ENCODE measurements at regions not wholly inside any gene's neighbourhood (a gene's known extent, or its start where the extent isn't known, plus 50 kb on each side); places are given as distances from the start of the nearest gene placed in this dataset.

DNA sequence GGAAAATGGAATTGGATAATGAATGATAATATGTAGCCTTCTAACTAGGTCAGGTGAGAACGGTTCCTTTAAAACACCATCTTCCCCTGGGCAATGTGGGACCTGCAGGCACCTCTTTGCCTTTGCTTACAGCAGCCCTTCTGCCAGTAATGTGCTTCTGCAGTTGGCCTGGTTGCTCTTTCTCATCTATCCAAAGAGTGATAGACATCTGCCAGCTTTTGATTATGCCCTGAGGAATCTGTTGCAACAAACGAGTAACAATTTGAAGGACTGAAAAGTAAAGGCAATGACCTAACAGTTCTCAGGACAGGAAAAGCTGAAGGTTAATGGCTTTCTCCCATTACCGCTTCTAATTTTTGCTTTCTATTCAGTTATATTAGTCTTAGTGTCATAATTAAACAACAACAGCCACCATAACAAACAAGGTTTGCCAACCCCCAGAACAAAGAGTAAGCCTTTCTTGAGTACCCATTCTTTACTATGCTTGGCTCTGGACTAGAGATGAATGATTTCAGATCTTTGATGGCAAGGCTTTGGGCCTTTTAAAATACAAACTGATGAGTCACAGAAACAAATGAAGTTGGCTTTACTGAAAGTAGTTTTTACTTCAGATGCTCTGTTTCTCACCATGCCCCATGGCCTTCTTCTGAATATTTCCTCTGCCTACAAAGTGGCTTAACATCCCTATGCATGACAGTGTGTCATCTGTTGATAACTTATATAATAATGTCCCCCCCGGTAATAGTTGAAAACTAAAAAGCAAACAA lies 76.1 kb upstream of the KRR1 start:
- DNase-seq (no peak), ATAC-seq (no peak)
- TF ChIP-seq, protein P1, sequence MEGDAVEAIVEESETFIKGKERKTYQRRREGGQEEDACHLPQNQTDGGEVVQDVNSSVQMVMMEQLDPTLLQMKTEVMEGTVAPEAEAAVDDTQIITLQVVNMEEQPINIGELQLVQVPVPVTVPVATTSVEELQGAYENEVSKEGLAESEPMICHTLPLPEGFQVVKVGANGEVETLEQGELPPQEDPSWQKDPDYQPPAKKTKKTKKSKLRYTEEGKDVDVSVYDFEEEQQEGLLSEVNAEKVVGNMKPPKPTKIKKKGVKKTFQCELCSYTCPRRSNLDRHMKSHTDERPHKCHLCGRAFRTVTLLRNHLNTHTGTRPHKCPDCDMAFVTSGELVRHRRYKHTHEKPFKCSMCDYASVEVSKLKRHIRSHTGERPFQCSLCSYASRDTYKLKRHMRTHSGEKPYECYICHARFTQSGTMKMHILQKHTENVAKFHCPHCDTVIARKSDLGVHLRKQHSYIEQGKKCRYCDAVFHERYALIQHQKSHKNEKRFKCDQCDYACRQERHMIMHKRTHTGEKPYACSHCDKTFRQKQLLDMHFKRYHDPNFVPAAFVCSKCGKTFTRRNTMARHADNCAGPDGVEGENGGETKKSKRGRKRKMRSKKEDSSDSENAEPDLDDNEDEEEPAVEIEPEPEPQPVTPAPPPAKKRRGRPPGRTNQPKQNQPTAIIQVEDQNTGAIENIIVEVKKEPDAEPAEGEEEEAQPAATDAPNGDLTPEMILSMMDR (IDR thresholded peaks at IDR 0.05), result no peak
- Histone ChIP-seq H3K4me1 (ENCODE audit: low read depth) (no peaks in the 10 kb centered on the region), H3K9me3 (no peaks in the 10 kb centered on the region), H3K36me3 (ENCODE audit: low read depth) (no peaks in the 10 kb centered on the region), H3K4me3 (no peak overlapping the region)
- intact Hi-C loops (cut with DNase I, micrococcal nuclease), result no loop called here

DNA sequence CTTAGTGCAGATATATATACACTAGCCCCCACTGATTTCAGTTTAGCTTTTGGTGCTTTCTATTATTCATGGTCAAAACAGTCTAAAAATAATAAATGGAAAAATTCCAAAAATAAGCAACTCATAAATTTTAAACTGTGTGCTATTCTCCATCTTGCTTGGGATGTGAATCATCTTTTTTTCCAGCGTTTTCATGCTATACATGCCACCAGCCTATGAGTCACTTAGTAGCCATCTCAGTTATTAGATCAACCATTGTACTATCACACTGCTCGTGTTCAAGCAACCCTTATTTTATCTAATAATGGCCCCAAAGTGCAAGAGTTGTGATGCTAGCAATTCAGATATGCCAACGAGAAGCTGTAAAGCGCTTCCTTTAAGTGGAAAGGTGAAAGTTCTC lies 73.9 kb upstream of the KRR1 start:
- Histone ChIP-seq H3K36me3 (ENCODE audit: low read depth) (no peaks in the 10 kb centered on the region), H3K9me3 (no peaks in the 10 kb centered on the region), H3K4me1 (ENCODE audit: low read depth) (no peaks in the 10 kb centered on the region), H3K4me3 (no peak overlapping the region)
- no peak for DNase-seq
- intact Hi-C loops (cut with DNase I, micrococcal nuclease), result no loop called here
- TF ChIP-seq, protein P1 (IDR thresholded peaks at IDR 0.05), result no peak
- ATAC-seq, result no peak

DNA sequence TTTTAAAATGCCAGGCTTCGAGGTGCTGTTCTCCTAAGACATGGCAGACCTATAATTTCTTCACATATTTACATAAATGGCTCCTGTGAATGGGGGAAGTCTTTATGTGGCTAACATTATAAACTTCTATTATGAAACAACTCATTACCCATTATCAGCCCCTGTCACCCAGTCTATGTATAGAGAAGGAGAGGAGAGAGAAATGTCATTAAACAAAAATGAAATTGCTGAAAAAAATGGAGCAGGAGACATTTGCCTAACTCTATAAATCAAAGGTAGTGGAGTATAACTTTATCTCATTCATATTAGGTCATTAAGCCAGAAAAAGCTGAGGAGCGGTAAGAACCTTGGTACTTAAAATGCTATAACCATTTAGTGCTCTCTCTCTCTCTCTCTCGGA lies 71.9 kb upstream of the KRR1 start:
- DNase-seq (no peak), ATAC-seq (no peak)
- no peaks in the 10 kb centered on the region for H3K36me3 ChIP-seq (ENCODE audit: low read depth)
- TF ChIP-seq, protein P1 (IDR thresholded peaks at IDR 0.05), result no peak
- H3K4me3 ChIP-seq, result no peak overlapping the region
- no peaks in the 10 kb centered on the region for H3K9me3 ChIP-seq
- H3K4me1 ChIP-seq (ENCODE audit: low read depth), result no peaks in the 10 kb centered on the region
- intact Hi-C loops (cut with DNase I, micrococcal nuclease), result no loop called here

DNA sequence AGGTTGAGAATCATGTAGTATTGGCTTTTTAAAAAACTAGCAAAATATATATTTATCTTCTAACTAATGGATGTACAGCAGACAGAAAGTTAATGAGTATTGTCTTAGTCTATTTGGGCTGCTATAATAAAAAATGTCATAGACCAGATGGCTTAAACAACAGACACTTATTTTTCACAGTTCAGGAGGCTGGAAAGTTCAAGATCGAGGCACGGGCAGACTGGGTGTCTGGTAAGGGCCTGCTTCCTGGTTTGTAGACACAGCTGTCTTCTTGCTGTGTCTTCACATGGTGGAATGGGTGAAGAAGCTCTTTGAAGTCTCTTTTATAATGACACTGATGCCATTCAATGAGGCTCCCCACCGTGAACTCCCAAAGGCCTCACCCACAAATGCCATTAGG lies 70.1 kb upstream of the KRR1 start:
- intact Hi-C loops (cut with DNase I, micrococcal nuclease), result no loop called here
- DNase-seq (no peak), ATAC-seq (no peak)
- H3K36me3 ChIP-seq (ENCODE audit: low read depth), result no peaks in the 10 kb centered on the region
- TF ChIP-seq, protein P1 (IDR thresholded peaks at IDR 0.05), result no peak
- H3K9me3 ChIP-seq, result no peaks in the 10 kb centered on the region
- no peaks in the 10 kb centered on the region for H3K4me1 ChIP-seq (ENCODE audit: low read depth)
- no peak overlapping the region for H3K4me3 ChIP-seq

DNA sequence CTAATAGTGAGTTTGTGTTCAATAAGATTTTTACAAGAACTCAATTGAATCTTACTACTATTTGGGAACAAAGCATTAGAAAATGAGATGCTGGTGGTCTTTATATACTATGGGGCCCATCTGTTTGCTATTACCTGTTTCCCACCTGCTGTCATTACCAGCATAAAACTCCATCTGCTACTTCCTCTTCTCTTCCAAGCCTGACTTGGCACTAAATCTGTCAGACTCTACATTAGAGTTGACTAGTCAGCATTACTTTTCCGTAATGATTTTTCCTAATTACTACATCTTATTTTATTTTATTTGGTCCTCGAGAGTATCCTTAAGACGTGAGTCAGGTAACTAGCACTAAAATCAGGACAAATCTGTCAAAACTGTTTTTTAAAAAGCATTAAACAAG lies 68.1 kb upstream of the KRR1 start:
- intact Hi-C loops (cut with DNase I, micrococcal nuclease), result no loop called here
- H3K4me3 ChIP-seq, result no peak overlapping the region
- no peaks in the 10 kb centered on the region for H3K9me3 ChIP-seq
- ATAC-seq, result no peak
- no peak for DNase-seq
- no peaks in the 10 kb centered on the region for H3K36me3 ChIP-seq (ENCODE audit: low read depth)
- no peaks in the 10 kb centered on the region for H3K4me1 ChIP-seq (ENCODE audit: low read depth)
- TF ChIP-seq, protein P1 (IDR thresholded peaks at IDR 0.05), result no peak

DNA sequence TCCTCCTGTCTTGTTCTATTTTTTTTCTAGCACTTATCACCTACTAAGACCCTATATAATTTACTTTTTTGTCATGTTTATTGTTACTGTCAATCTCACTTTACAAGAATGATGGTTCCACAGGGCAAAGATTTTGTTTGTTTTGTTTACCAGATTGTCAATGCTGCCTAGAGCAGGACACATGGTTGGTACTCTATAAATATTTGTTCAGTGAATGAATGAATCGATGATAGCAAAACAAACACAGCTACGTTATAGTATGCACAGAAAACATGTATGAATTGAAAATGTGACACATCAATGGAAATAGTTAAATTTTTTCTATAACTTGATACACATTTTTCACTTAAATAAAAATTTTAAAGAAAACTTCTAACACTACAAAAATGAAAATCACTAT lies 67.1 kb upstream of the KRR1 start:
- Histone ChIP-seq H3K4me1 (ENCODE audit: low read depth) (no peaks in the 10 kb centered on the region), H3K9me3 (no peaks in the 10 kb centered on the region), H3K36me3 (ENCODE audit: low read depth) (no peaks in the 10 kb centered on the region), H3K4me3 (no peak overlapping the region)
- no peak for DNase-seq
- ATAC-seq, result no peak
- TF ChIP-seq, protein P1 (IDR thresholded peaks at IDR 0.05), result no peak
- intact Hi-C loops (cut with DNase I, micrococcal nuclease), result no loop called here

All from mucosa of descending colon (tissue), 3 donors.